ENCODE measurements at regions not wholly inside any gene's neighbourhood (a gene's known extent, or its start where the extent isn't known, plus 50 kb on each side); places are given as distances from the start of the nearest gene placed in this dataset.

DNA sequence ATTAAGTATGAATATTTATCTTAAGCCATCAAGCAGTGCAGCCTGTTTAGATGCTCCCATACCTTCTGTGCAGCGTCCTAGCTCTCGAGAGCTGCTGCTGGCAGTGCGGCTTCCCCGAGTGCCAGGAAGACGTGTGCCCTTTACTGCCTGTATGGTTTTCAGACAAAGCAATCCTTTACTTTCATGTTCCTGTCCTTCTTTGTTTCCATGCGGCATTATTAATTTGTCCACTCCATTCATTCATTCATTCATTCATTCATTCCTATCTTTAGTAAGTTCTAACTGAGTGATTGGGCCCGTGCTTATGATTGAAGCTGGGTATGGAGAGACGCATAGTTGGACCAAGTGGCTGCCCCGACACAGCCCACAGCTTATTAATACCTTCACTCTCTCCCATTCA is 446.6 kb upstream of the HNRNPA3 start:
- no peaks in the 10 kb centered on the region for H3K36me3 ChIP-seq (ENCODE audit: control insufficient read depth, insufficient read depth, low read length)
- ATAC-seq: no peak

DNA sequence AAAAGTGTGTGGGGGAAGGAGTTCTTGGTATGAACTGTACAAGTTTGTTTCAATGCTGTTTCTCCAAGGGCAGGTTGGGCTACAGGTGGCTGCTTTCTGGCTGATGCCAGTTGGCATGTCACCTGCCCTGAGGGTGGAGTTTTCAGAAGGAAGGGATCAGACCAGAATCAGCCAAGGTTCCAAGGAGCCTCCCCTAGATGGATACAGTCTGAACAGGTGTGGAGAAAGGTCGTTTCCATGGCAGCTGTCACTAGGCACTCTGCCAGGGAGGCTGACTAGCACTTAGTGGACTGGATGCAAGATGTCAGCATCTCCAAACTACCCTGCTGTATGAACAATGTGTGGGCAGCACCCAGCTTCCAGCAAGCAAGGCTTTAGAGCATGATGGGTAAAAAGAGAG is 444.4 kb upstream of the HNRNPA3 start:
- CTCF ChIA-PET: no interaction called here
- H3K4me3 ChIP-seq (ENCODE audit: low read depth in 2 of 2, low read length in 2 of 2): no peak overlapping the region
- no peaks in the 10 kb centered on the region for H3K36me3 ChIP-seq (ENCODE audit: control insufficient read depth, insufficient read depth, low read length)
- no peak for ATAC-seq
- POLR2A ChIA-PET: no interaction called here
- BruUV-seq (replicated peaks): no TSS peak
- in situ Hi-C loops (cut with HindIII; ENCODE audit: low pct_unique_long_range_greater_than_20kb, low sequenced_read_pairs) (no loop called here), intact Hi-C loops (cut with micrococcal nuclease; ENCODE audit: unreplicated experiment) (no loop called here)
- TF ChIP-seq, protein P1, sequence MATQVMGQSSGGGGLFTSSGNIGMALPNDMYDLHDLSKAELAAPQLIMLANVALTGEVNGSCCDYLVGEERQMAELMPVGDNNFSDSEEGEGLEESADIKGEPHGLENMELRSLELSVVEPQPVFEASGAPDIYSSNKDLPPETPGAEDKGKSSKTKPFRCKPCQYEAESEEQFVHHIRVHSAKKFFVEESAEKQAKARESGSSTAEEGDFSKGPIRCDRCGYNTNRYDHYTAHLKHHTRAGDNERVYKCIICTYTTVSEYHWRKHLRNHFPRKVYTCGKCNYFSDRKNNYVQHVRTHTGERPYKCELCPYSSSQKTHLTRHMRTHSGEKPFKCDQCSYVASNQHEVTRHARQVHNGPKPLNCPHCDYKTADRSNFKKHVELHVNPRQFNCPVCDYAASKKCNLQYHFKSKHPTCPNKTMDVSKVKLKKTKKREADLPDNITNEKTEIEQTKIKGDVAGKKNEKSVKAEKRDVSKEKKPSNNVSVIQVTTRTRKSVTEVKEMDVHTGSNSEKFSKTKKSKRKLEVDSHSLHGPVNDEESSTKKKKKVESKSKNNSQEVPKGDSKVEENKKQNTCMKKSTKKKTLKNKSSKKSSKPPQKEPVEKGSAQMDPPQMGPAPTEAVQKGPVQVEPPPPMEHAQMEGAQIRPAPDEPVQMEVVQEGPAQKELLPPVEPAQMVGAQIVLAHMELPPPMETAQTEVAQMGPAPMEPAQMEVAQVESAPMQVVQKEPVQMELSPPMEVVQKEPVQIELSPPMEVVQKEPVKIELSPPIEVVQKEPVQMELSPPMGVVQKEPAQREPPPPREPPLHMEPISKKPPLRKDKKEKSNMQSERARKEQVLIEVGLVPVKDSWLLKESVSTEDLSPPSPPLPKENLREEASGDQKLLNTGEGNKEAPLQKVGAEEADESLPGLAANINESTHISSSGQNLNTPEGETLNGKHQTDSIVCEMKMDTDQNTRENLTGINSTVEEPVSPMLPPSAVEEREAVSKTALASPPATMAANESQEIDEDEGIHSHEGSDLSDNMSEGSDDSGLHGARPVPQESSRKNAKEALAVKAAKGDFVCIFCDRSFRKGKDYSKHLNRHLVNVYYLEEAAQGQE (IDR thresholded peaks at IDR 0.05; ENCODE audit: insufficient read depth in 1 of 2, low read depth in 2 of 2, low read length in 1 of 2): no peak
- TF ChIP-seq, protein P2, sequence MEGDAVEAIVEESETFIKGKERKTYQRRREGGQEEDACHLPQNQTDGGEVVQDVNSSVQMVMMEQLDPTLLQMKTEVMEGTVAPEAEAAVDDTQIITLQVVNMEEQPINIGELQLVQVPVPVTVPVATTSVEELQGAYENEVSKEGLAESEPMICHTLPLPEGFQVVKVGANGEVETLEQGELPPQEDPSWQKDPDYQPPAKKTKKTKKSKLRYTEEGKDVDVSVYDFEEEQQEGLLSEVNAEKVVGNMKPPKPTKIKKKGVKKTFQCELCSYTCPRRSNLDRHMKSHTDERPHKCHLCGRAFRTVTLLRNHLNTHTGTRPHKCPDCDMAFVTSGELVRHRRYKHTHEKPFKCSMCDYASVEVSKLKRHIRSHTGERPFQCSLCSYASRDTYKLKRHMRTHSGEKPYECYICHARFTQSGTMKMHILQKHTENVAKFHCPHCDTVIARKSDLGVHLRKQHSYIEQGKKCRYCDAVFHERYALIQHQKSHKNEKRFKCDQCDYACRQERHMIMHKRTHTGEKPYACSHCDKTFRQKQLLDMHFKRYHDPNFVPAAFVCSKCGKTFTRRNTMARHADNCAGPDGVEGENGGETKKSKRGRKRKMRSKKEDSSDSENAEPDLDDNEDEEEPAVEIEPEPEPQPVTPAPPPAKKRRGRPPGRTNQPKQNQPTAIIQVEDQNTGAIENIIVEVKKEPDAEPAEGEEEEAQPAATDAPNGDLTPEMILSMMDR (IDR thresholded peaks at IDR 0.05): no peak
- TF ChIP-seq POLR2AphosphoS5 (IDR thresholded peaks at IDR 0.05; ENCODE audit: low read depth, low read length) (no peak), SIN3A (IDR thresholded peaks at IDR 0.05; ENCODE audit: borderline replicate concordance, insufficient read depth, low read depth, low read length) (no peak), TCF7L2 (IDR thresholded peaks at IDR 0.05; ENCODE audit: low read depth, low read length) (no peak)
- no peaks in the 10 kb centered on the region for H3K27me3 ChIP-seq (ENCODE audit: control insufficient read depth, insufficient read depth, low read length)
- no peaks in the 10 kb centered on the region for H3K4me1 ChIP-seq (ENCODE audit: control insufficient read depth, insufficient read depth, low read length)
- H3K27ac ChIP-seq (ENCODE audit: low read length): no peak overlapping the region
- H3K9me3 ChIP-seq (ENCODE audit: control insufficient read depth, insufficient read depth, low read depth, low read length): no peaks in the 10 kb centered on the region
- no peak for DNase-seq (ENCODE audit: low read depth, low spot score)

More for the DNA sequence above, 446.6 kb upstream of the HNRNPA3 start:
- CTCF ChIA-PET: no interaction called here
- TF ChIP-seq, protein P1 (IDR thresholded peaks at IDR 0.05; ENCODE audit: insufficient read depth in 1 of 2, low read depth in 2 of 2, low read length in 1 of 2): no peak
- TF ChIP-seq TCF7L2 (IDR thresholded peaks at IDR 0.05; ENCODE audit: low read depth, low read length): no peak
- TF ChIP-seq POLR2AphosphoS5 (IDR thresholded peaks at IDR 0.05; ENCODE audit: low read depth, low read length): no peak
- no peak for TF ChIP-seq SIN3A (IDR thresholded peaks at IDR 0.05; ENCODE audit: borderline replicate concordance, insufficient read depth, low read depth, low read length)
- TF ChIP-seq, protein P2 (IDR thresholded peaks at IDR 0.05): no peak
- no peak overlapping the region for H3K27ac ChIP-seq (ENCODE audit: low read length)
- DNase-seq (ENCODE audit: low read depth, low spot score): no peak
- H3K9me3 ChIP-seq (ENCODE audit: control insufficient read depth, insufficient read depth, low read depth, low read length): no peaks in the 10 kb centered on the region
- no peak overlapping the region for H3K4me3 ChIP-seq (ENCODE audit: low read depth in 2 of 2, low read length in 2 of 2)
- POLR2A ChIA-PET: no interaction called here
- H3K4me1 ChIP-seq (ENCODE audit: control insufficient read depth, insufficient read depth, low read length): no peaks in the 10 kb centered on the region
- in situ Hi-C loops (cut with HindIII; ENCODE audit: low pct_unique_long_range_greater_than_20kb, low sequenced_read_pairs): no loop called here
- BruUV-seq (replicated peaks): no TSS peak
- intact Hi-C loops (cut with micrococcal nuclease; ENCODE audit: unreplicated experiment): no loop called here
- H3K27me3 ChIP-seq (ENCODE audit: control insufficient read depth, insufficient read depth, low read length): peaks cover 7% of the 10 kb centered on the region; the same call in 1 of the 2 replicates
